Kidney (tissue), 13 donors: ENCODE measurements at regions not wholly inside any gene's neighbourhood (a gene's known extent, or its start where the extent isn't known, plus 50 kb on each side); places are given as distances from the start of the nearest gene placed in this dataset.
A peak's percentile ranks its signal among the peaks of the same experiment; 100 is the strongest.

Experiments used
- DNase-seq, 5 donors: peaks; one replicate each; pipeline ENCODE4 v3.0.0-alpha.2; 2013 to 2020
- FAIRE-seq: peaks from 2 replicates; lab custom pipeline; 2012; peaks lifted over from hg19 to GRCh38; lab: Jason Lieb, UNC
- H3K27ac ChIP-seq, 2 donors: one replicate each; pipeline ENCODE4 v1.7.0; 2013; ENCODE audit warnings: low read depth in 2 of 2, low read length in 2 of 2, inconsistent platforms in 1 of 2
- H3K27me3 ChIP-seq: one replicate; pipeline ENCODE4 v1.7.1; 2013; ENCODE audit warnings: low read length, inconsistent platforms; ENCODE audit not compliant: control insufficient read depth, insufficient read depth
- H3K36me3 ChIP-seq, 3 donors: one replicate each; pipeline versions ENCODE4 v1.7.0 to v1.7.1; 2013; ENCODE audit warnings: low read length in 3 of 3, control low read depth in 1 of 3, inconsistent platforms in 1 of 3; ENCODE audit not compliant: insufficient read depth in 3 of 3, control insufficient read depth in 2 of 3
- H3K4me1 ChIP-seq, 3 donors: one replicate each; pipeline versions ENCODE4 v1.7.0 to v1.7.1; 2013; ENCODE audit warnings: low read length in 3 of 3, inconsistent platforms in 1 of 3, low read depth in 1 of 3; ENCODE audit not compliant: control insufficient read depth in 2 of 3, insufficient read depth in 2 of 3
- H3K4me3 ChIP-seq, 3 donors: one replicate each; pipeline versions ENCODE4 v1.7.0 to v1.8.1; 2013; ENCODE audit warnings: low read length in 3 of 3, control low read depth in 1 of 3, inconsistent platforms in 1 of 3
- H3K9ac ChIP-seq, 3 donors: one replicate each; pipeline versions ENCODE4 v1.7.0 to v1.7.1; 2013; ENCODE audit warnings: low read length in 3 of 3, control low read depth in 1 of 3, inconsistent platforms in 1 of 3
- H3K9me3 ChIP-seq, 3 donors: one replicate each; pipeline versions ENCODE4 v1.7.0 to v1.7.1; 2013; ENCODE audit warnings: low read length in 3 of 3, control low read depth in 1 of 3, inconsistent platforms in 1 of 3; ENCODE audit not compliant: control insufficient read depth in 2 of 3, insufficient read depth in 1 of 3
- CTCF ChIP-seq: IDR thresholded peaks from 3 replicates; pipeline ENCODE4 v1.5.1; 2012; ENCODE audit warnings: mild to moderate bottlenecking, moderate library complexity, borderline replicate concordance; ENCODE audit not compliant: insufficient read depth; ENCODE audit errors: extremely low read depth
- intact Hi-C: fragments of 100-400 bp; cut with DNase I; formaldehyde crosslinking; loops from one replicate; pipeline ENCODE4 v1.11.1; 2022
- donor health status: control.
- donor health status: control.
- donor health status: control.
- donor health status: control.
- donor health status: control.
- donor health status: DM: yes; HTN: yes; CAD: no.
- donor health status: Normal renal cell carcinoma (clear cell type).

GRCh38 chr5:84961193-84961592, 576.5 kb upstream of the EDIL3 start:
- no peak for TF ChIP-seq CTCF
- Histone ChIP-seq H3K27ac (no peak overlapping the region), H3K4me1 (no peaks in the 10 kb centered on the region), H3K9ac (no peak overlapping the region), H3K9me3 (no peaks in the 10 kb centered on the region), H3K27me3 (no peaks in the 10 kb centered on the region), H3K36me3 (no peaks in the 10 kb centered on the region), H3K4me3 (no peak overlapping the region)
- DNase-seq, result peak in 1 of 5 donors; percentile 43
- intact Hi-C loops, result no loop called here
- no peak for FAIRE-seq

GRCh38 chr5:84961903-84962302, 577.2 kb upstream of the EDIL3 start:
- Histone ChIP-seq H3K27ac (no peak overlapping the region), H3K4me1 (no peaks in the 10 kb centered on the region), H3K27me3 (no peaks in the 10 kb centered on the region), H3K4me3 (no peak overlapping the region), H3K36me3 (no peaks in the 10 kb centered on the region), H3K9me3 (no peaks in the 10 kb centered on the region), H3K9ac (no peak overlapping the region)
- intact Hi-C loops, result no loop called here
- DNase-seq, result peak in 1 of 5 donors; percentile 59
- FAIRE-seq, result no peak
- no peak for TF ChIP-seq CTCF

- Histone ChIP-seq H3K4me1 (no peaks in the 10 kb centered on the region), H3K4me3 (no peak overlapping the region), H3K27ac (no peak overlapping the region), H3K9me3 (no peaks in the 10 kb centered on the region), H3K27me3 (no peaks in the 10 kb centered on the region), H3K9ac (no peak overlapping the region), H3K36me3 (no peaks in the 10 kb centered on the region)
- TF ChIP-seq CTCF, result no peak
- intact Hi-C loops, result no loop called here
- DNase-seq, result no peak
- FAIRE-seq, result no peak
These were observed 598.4 kb upstream of the EDIL3 start for GRCh38 chr5:84983093-84983492.

GRCh38 chr5:84985148-84985547, 600.5 kb upstream of the EDIL3 start:
- H3K9ac ChIP-seq, result no peak overlapping the region
- intact Hi-C loops, result no loop called here
- H3K9me3 ChIP-seq, result no peaks in the 10 kb centered on the region
- TF ChIP-seq CTCF, result no peak
- no peaks in the 10 kb centered on the region for H3K36me3 ChIP-seq
- H3K4me3 ChIP-seq, result no peak overlapping the region
- FAIRE-seq, result no peak
- DNase-seq, result no peak
- no peaks in the 10 kb centered on the region for H3K27me3 ChIP-seq
- H3K27ac ChIP-seq, result no peak overlapping the region
- no peaks in the 10 kb centered on the region for H3K4me1 ChIP-seq
